ENCODE measurements at regions not wholly inside any gene's neighbourhood (a gene's known extent, or its start where the extent isn't known, plus 50 kb on each side); places are given as distances from the start of the nearest gene placed in this dataset.

DNA sequence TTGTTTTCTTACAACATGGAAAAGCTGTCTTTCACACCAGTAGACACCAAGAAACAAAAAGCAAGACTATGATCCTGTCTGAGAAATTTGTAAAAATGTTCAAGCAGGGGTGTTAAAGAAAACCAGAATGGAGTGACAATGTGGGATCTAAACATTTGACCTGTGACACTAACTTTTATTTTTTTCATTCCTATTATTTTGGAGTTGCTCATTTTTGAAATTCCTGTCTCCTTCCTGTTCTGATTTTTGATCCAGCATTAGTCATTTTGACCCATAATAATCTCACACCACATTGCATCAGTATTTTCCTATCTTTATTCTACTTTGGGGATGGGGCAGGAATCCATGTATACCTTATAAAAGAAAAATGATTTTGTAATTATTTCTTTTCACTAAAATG is 164.2 kb downstream of the DLEU7 start:
- no peak for ATAC-seq (ENCODE audit: low FRiP score)
- TF ChIP-seq, protein P1, sequence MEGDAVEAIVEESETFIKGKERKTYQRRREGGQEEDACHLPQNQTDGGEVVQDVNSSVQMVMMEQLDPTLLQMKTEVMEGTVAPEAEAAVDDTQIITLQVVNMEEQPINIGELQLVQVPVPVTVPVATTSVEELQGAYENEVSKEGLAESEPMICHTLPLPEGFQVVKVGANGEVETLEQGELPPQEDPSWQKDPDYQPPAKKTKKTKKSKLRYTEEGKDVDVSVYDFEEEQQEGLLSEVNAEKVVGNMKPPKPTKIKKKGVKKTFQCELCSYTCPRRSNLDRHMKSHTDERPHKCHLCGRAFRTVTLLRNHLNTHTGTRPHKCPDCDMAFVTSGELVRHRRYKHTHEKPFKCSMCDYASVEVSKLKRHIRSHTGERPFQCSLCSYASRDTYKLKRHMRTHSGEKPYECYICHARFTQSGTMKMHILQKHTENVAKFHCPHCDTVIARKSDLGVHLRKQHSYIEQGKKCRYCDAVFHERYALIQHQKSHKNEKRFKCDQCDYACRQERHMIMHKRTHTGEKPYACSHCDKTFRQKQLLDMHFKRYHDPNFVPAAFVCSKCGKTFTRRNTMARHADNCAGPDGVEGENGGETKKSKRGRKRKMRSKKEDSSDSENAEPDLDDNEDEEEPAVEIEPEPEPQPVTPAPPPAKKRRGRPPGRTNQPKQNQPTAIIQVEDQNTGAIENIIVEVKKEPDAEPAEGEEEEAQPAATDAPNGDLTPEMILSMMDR (IDR thresholded peaks at IDR 0.05), result no peak
- DNase-seq (ENCODE audit: low spot score), result no peak

DNA sequence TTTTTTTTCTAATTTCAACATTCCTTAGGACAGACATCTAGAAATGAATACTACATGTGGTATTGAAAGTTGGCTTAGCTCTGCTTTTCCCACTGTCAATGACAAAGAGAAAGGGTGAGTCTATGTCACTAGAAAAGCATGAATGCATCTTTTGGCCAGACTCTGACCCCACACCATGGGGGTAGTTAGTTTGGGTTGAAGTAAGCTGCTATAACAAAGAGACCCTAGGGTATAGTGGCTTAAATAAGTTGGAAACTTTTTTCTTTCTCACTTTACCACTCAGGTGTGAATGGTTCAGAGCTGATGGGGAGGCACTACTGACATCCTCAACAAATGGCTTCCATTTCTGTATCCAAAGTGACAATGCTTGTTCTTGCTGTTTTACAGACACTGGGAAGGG is 161.5 kb downstream of the DLEU7 start:
- no peak for ATAC-seq (ENCODE audit: low FRiP score)
- TF ChIP-seq, protein P1 (IDR thresholded peaks at IDR 0.05), result no peak
- DNase-seq (ENCODE audit: low spot score), result no peak

DNA sequence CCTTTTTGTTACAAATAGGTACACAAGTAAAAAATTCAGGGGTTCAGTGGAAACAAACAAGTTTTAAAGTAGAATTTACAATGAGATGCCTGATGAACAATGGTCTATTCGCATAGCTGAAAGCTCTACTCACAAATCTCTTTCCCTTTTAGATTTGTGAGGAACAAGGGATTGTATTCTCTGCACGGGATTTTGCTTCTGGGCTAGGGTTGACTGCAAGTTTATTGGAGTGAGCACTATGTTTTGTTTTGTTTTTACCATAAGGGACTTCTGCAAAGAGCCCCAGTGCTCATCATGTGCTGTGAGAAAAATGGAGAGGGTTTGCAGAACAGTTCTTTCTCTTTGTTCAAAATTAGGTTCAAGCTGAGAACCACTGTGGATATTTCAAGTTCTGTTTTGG is 160.5 kb downstream of the DLEU7 start:
- ATAC-seq (ENCODE audit: low FRiP score) (no peak), DNase-seq (ENCODE audit: low spot score) (no peak)
- TF ChIP-seq, protein P1 (IDR thresholded peaks at IDR 0.05), result no peak

DNA sequence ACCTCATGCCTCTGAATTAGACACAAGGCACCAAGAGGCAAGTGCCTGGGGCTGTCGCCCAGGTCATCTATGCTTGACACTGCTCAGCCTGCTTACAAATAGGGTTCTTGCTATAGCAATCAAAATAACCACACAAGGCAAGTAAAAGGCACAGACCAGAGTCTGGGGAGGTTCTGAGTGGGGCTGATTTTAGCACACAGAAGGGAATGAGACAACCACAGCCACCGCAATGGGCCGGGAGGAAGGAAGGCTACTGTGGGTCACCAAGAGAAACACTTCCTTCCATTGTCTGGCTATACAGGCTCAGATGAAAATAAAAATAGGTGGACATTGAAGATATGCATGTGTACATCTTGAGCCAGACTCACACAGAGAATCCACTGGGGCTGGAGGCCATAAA is 159.1 kb downstream of the DLEU7 start:
- TF ChIP-seq, protein P1 (IDR thresholded peaks at IDR 0.05), result no peak
- DNase-seq (ENCODE audit: low spot score) (no peak), ATAC-seq (ENCODE audit: low FRiP score) (no peak)

DNA sequence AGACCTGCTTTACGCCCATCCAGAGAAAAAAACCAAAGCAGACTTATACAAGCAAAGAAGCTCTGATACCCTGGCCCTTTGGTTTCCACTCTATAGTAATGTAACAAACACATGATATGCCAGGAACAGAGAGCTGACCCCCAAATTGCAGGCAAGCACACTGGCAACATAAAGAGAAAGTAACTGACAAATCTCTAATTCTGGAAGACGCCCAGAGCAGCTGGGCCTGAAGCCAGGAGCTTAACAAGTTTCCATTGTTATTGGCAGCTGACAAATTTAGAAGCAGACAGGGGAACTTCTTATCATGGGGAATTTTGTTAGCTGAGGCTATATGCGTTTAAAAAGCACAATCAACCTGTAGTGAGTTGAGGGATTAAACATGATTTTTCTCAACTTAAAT is 158.0 kb downstream of the DLEU7 start:
- TF ChIP-seq, protein P1 (IDR thresholded peaks at IDR 0.05), result no peak
- ATAC-seq (ENCODE audit: low FRiP score) (no peak), DNase-seq (ENCODE audit: low spot score) (no peak)

DNA sequence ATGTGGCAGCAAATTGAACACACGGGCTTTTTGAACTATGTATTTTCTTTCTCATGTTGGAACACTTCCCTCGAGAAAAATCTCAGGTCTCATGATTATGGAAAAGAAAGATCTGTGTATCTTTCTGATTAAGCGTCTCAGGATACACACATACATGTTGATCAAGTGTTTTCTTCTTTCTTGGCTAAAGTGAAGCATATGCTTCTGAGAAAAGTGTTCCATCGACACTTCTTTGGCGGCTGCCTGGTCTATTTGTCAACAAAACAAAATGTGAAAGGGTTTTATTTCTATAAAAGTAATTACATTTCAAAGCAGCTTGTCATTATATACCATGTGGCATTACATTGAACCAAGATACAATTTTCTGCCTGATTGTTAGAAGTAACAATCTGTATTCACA is 157.5 kb downstream of the DLEU7 start:
- DNase-seq (ENCODE audit: low spot score) (no peak), ATAC-seq (ENCODE audit: low FRiP score) (no peak)
- TF ChIP-seq, protein P1 (IDR thresholded peaks at IDR 0.05), result no peak

DNA sequence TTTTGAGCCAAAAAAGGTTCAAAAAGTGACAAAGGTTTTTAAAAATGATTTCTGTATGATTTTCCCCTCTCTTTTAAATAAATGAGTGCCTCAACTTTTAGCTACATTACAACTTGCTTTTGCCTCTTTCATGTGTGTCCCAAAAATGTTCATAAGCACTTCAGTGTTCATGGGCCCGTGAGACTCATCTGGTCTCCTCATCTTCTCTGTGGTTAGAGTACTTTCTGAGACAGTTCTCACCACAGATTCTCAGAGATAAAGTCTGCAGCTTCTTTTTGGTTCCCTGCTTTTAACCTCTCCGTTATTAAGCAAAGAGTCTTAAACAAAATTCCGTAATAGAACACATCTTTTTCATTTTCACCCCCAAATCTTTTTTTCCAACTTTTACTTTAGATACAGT is 156.9 kb downstream of the DLEU7 start:
- TF ChIP-seq, protein P1 (IDR thresholded peaks at IDR 0.05), result no peak
- DNase-seq (ENCODE audit: low spot score) (no peak), ATAC-seq (ENCODE audit: low FRiP score) (no peak)
